Stimulated activated CD4-positive, alpha-beta T cell treated with anti-CD3 and anti-CD28 coated beads, Interleukin-12 subunit alpha, Interleukin-12 subunit beta, amount 100 ng/mL, for 24 hours (primary cell): ENCODE measurements at regions not wholly inside any gene's neighbourhood (a gene's known extent, or its start where the extent isn't known, plus 50 kb on each side); places are given as distances from the start of the nearest gene placed in this dataset.
"Not testable (repeated sequence)": the region's sequence is repeated elsewhere in the genome, so short reads cannot be mapped to it uniquely, and the experiment has no call there.

Source experiments
- DNase-seq, 2 experiments: peaks; one replicate each; pipeline ENCODE4 v3.0.0-alpha.2; 2020; ENCODE audit warnings: low read depth in 2 of 2

- no peak for DNase-seq
These were observed 509.5 kb downstream of the DTWD2 start for GRCh38 chr5:118478852-118479251.

- no peak for DNase-seq
These were observed 520.3 kb downstream of the DTWD2 start for GRCh38 chr5:118468085-118468484.

- DNase-seq: no peak
These were observed 521.2 kb downstream of the DTWD2 start for GRCh38 chr5:118467103-118467502.

- no peak for DNase-seq
These were observed 521.9 kb downstream of the DTWD2 start for GRCh38 chr5:118466418-118466817.

GRCh38 chr5:118462276-118462675, 526.1 kb downstream of the DTWD2 start:
- not testable (repeated sequence) for DNase-seq

GRCh38 chr5:118461436-118461835, 526.9 kb downstream of the DTWD2 start:
- no peak for DNase-seq

- DNase-seq: no peak
These were observed 528.9 kb downstream of the DTWD2 start for GRCh38 chr5:118459490-118459889.

GRCh38 chr5:118456085-118456484, 532.3 kb downstream of the DTWD2 start:
- DNase-seq: no peak

- no peak for DNase-seq
These were observed 536.6 kb downstream of the DTWD2 start for GRCh38 chr5:118451697-118452247.

GRCh38 chr5:118450554-118451332, 537.6 kb downstream of the DTWD2 start:
- DNase-seq: no peak

- no peak for DNase-seq
These were observed 541.0 kb downstream of the DTWD2 start for GRCh38 chr5:118447350-118447749.

GRCh38 chr5:118441956-118442355, 546.4 kb downstream of the DTWD2 start:
- DNase-seq: no peak

GRCh38 chr5:118441034-118441433, 547.3 kb downstream of the DTWD2 start:
- no peak for DNase-seq

GRCh38 chr5:118440496-118440895, 547.9 kb downstream of the DTWD2 start:
- no peak for DNase-seq

- no peak for DNase-seq
These were observed 548.5 kb downstream of the DTWD2 start for GRCh38 chr5:118439831-118440230.

GRCh38 chr5:118435131-118435530, 553.2 kb downstream of the DTWD2 start:
- no peak for DNase-seq

GRCh38 chr5:118434522-118434921, 553.8 kb downstream of the DTWD2 start:
- DNase-seq: no peak

- DNase-seq: no peak
These were observed 558.3 kb downstream of the DTWD2 start for GRCh38 chr5:118430076-118430475.

GRCh38 chr5:118407958-118408357, 580.4 kb downstream of the DTWD2 start:
- no peak for DNase-seq

GRCh38 chr5:118405650-118406061, 582.7 kb downstream of the DTWD2 start:
- DNase-seq: no peak

GRCh38 chr5:118397236-118397635, 591.1 kb downstream of the DTWD2 start:
- DNase-seq: no peak

GRCh38 chr5:118392491-118392890, 595.9 kb downstream of the DTWD2 start:
- no peak for DNase-seq

GRCh38 chr5:118382931-118383330, 605.4 kb downstream of the DTWD2 start:
- not testable (repeated sequence) for DNase-seq

- DNase-seq: no peak
These were observed 608.9 kb downstream of the DTWD2 start for GRCh38 chr5:118379470-118379869.
